GM23338 (cell line): ENCODE measurements at regions not wholly inside any gene's neighbourhood (a gene's known extent, or its start where the extent isn't known, plus 50 kb on each side); places are given as distances from the start of the nearest gene placed in this dataset.

Experiments used
- ATAC-seq: fragments of 200-7000 bp; cut with Tn5 transposase; 3 replicates; pipeline ENCODE4 v1.9.1; 2020
- DNase-seq: peaks from one replicate; pipeline ENCODE4 v3.0.0-alpha.2; 2015; ENCODE audit warnings: low spot score
- H2AFZ ChIP-seq: fragments of 200-600 bp; sonication (generic); 2 replicates; pipeline ENCODE4 v1.8.0; 2016; ENCODE audit warnings: antibody characterized with exemption, mild to moderate bottlenecking, moderate library complexity
- H3F3A ChIP-seq: fragments of 200-600 bp; sonication (generic); replicated peaks from 2 replicates; pipeline ENCODE4 v1.8.0; 2017; ENCODE audit warnings: antibody characterized with exemption, mixed run types, low read depth
- H3K27ac ChIP-seq: fragments of 200-600 bp; sonication (generic); 2 replicates; pipeline ENCODE4 v1.6.1; 2016; ENCODE audit warnings: low read depth
- H3K27me3 ChIP-seq: fragments of 200-600 bp; sonication (generic); 2 replicates; pipeline ENCODE4 v1.8.0; 2016; ENCODE audit warnings: mild to moderate bottlenecking, mixed run types, moderate library complexity; ENCODE audit not compliant: insufficient read depth
- H3K36me3 ChIP-seq: fragments of 200-600 bp; sonication (generic); 2 replicates; pipeline ENCODE4 v1.8.0; 2016; ENCODE audit warnings: mild to moderate bottlenecking; ENCODE audit not compliant: insufficient read depth
- H3K4me1 ChIP-seq: fragments of 200-600 bp; sonication (generic); 2 replicates; pipeline ENCODE4 v1.8.0; 2016; ENCODE audit warnings: mild to moderate bottlenecking, moderate library complexity; ENCODE audit not compliant: insufficient read depth
- H3K4me2 ChIP-seq: fragments of 200-600 bp; sonication (generic); 2 replicates; pipeline ENCODE4 v1.7.1; 2017; ENCODE audit warnings: mixed run types
- H3K4me3 ChIP-seq: fragments of 200-600 bp; sonication (generic); 2 replicates; pipeline ENCODE4 v1.6.1; 2016; ENCODE audit warnings: mixed run types
- H3K79me2 ChIP-seq: fragments of 200-600 bp; sonication (generic); replicated peaks from 2 replicates; pipeline ENCODE4 v1.8.0; 2017; ENCODE audit warnings: mild to moderate bottlenecking; ENCODE audit not compliant: insufficient read depth
- H3K9me2 ChIP-seq: fragments of 200-600 bp; sonication (generic); 2 replicates; pipeline ENCODE4 v1.8.0; 2017; ENCODE audit not compliant: insufficient read depth
- H4K20me1 ChIP-seq: fragments of 200-600 bp; sonication (generic); replicated peaks from 2 replicates; pipeline ENCODE4 v1.8.0; 2017; ENCODE audit warnings: mild to moderate bottlenecking; ENCODE audit not compliant: insufficient read depth
- H3K27ac Mint-ChIP-seq: 2 replicates; pipeline ENCODE4 v1.8.0; 2020; ENCODE audit warnings: inconsistent platforms, mild to moderate bottlenecking, moderate library complexity, mixed read lengths
- H3K27me3 Mint-ChIP-seq: 3 replicates; pipeline ENCODE4 v1.8.0; 2022; ENCODE audit warnings: low read depth, mild to moderate bottlenecking, moderate library complexity, mixed read lengths, inconsistent platforms; ENCODE audit not compliant: insufficient read depth, poor library complexity
- H3K36me3 Mint-ChIP-seq: 3 replicates; pipeline ENCODE4 v1.8.0; 2021; ENCODE audit warnings: low read depth, mild to moderate bottlenecking, inconsistent platforms, moderate library complexity, mixed read lengths
- H3K4me1 Mint-ChIP-seq: 3 replicates; pipeline ENCODE4 v1.8.0; 2020; ENCODE audit warnings: mild to moderate bottlenecking, inconsistent platforms, mixed read lengths
- H3K4me3 Mint-ChIP-seq: 3 replicates; pipeline ENCODE4 v1.8.0; 2021; ENCODE audit warnings: moderate library complexity, mild to moderate bottlenecking, inconsistent platforms, mixed read lengths
- H3K9me3 Mint-ChIP-seq: 3 replicates; pipeline ENCODE4 v1.8.0; 2020; ENCODE audit warnings: moderate library complexity, mild to moderate bottlenecking, inconsistent platforms, mixed read lengths
- CREB1 ChIP-seq: fragments of 250-450 bp; sonication (Bioruptor Pico); IDR thresholded peaks from 2 replicates; pipeline ENCODE4 v1.5.0; 2020; ENCODE audit warnings: low read depth, mild to moderate bottlenecking, moderate library complexity
- CTCF ChIP-seq, 2 experiments: fragments of 200-600 bp in 1 of 2; sonication (generic) in 1 of 2; conservative IDR thresholded peaks; 2 replicates each; pipeline versions ENCODE4 v1.5.1 to v1.6.1; 2016 to 2017; ENCODE audit warnings: antibody characterized with exemption in 2 of 2, low read depth in 2 of 2, mild to moderate bottlenecking in 2 of 2, moderate library complexity in 1 of 2
- ETS1 ChIP-seq: IDR thresholded peaks from 2 replicates; pipeline ENCODE4 v1.6.1; 2016; ENCODE audit warnings: antibody characterized with exemption
- EZH2 ChIP-seq: fragments of 200-600 bp; sonication (generic); IDR thresholded peaks from one replicate; pipeline ENCODE4 v1.8.0; 2017; ENCODE audit warnings: antibody characterized with exemption, mild to moderate bottlenecking, low read depth; ENCODE audit not compliant: unreplicated experiment
- EZH2phosphoT487 ChIP-seq: fragments of 200-600 bp; sonication (generic); IDR thresholded peaks from one replicate; pipeline ENCODE4 v1.8.1; 2018; ENCODE audit warnings: antibody characterized with exemption; ENCODE audit not compliant: unreplicated experiment
- JUNB ChIP-seq: IDR thresholded peaks from one replicate; pipeline ENCODE4 v1.6.1; 2016; ENCODE audit warnings: antibody characterized with exemption; ENCODE audit not compliant: unreplicated experiment
- NANOG ChIP-seq: IDR thresholded peaks from 2 replicates; pipeline ENCODE4 v1.6.1; 2016; ENCODE audit warnings: antibody characterized with exemption, borderline replicate concordance
- POLR2AphosphoS5 ChIP-seq: IDR thresholded peaks from 2 replicates; pipeline ENCODE4 v1.6.1; 2016; ENCODE audit warnings: antibody characterized with exemption, low read depth
- REST ChIP-seq: IDR thresholded peaks from one replicate; pipeline ENCODE4 v1.6.1; 2018; ENCODE audit warnings: antibody characterized with exemption; ENCODE audit not compliant: unreplicated experiment
- STAT1 ChIP-seq: IDR thresholded peaks from one replicate; pipeline ENCODE4 v1.6.1; 2016; ENCODE audit warnings: antibody characterized with exemption; ENCODE audit not compliant: unreplicated experiment
- ZNF114 ChIP-seq: fragments of 250-450 bp; sonication (Bioruptor Pico); IDR thresholded peaks from 2 replicates; pipeline ENCODE4 v1.5.0; 2020; ENCODE audit warnings: mild to moderate bottlenecking, moderate library complexity
- ZNF331 ChIP-seq: fragments of 250-450 bp; sonication (Bioruptor Pico); IDR thresholded peaks from 2 replicates; pipeline ENCODE4 v1.5.0; 2020; ENCODE audit warnings: low read depth, mild to moderate bottlenecking, moderate library complexity
- ZNF462 ChIP-seq: fragments of 250-450 bp; sonication (Bioruptor Pico); IDR thresholded peaks from 2 replicates; pipeline ENCODE4 v1.5.0; 2020; ENCODE audit warnings: mild to moderate bottlenecking, moderate library complexity

GRCh38 chr2:30351949-30352348 lies 95.1 kb upstream of the LCLAT1 start:
- Histone ChIP-seq H3K27ac (no peak overlapping the region), H3K36me3 (no peaks in the 10 kb centered on the region), H3F3A (no peaks in the 10 kb centered on the region), H4K20me1 (no peaks in the 10 kb centered on the region), H3K4me2 (no peak overlapping the region), H3K4me3 (no peak overlapping the region), H3K4me1 (no peaks in the 10 kb centered on the region), H3K79me2 (no peaks in the 10 kb centered on the region), H3K9me2 (0 out of 2 replicates have a peak, but pooled peaks cover 2% of the 10 kb centered on the region), H3K27me3 (no peaks in the 10 kb centered on the region), H2AFZ (no peak overlapping the region)
- Mint-ChIP-seq H3K27ac (no peak overlapping the region), H3K4me3 (no peak overlapping the region), H3K4me1 (0 out of 3 replicates have a peak, but pooled peaks cover 3% of the 10 kb centered on the region), H3K36me3 (no peaks in the 10 kb centered on the region), H3K9me3 (no peaks in the 10 kb centered on the region), H3K27me3 (no peaks in the 10 kb centered on the region)
- DNase-seq (no peak), ATAC-seq (no peak)
- TF ChIP-seq EZH2 (no peak), STAT1 (no peak), JUNB (no peak), ZNF331 (CRISPR knock-in tag) (no peak), ZNF462 (CRISPR knock-in tag) (no peak), ZNF114 (CRISPR knock-in tag) (no peak), ETS1 (no peak), EZH2phosphoT487 (no peak), CREB1 (no peak), POLR2AphosphoS5 (no peak), CTCF (conservative IDR thresholded peaks at IDR 0.05; ENCODE audit: low read depth in 2 of 2) (no peak), NANOG (no peak), REST (no peak)
